Activated CD4-positive, alpha-beta T cell treated with anti-CD3 and anti-CD28 coated beads, Interleukin-2, amount 50 U/mL, for 1 hour (primary cell): ENCODE measurements at regions not wholly inside any gene's neighbourhood (a gene's known extent, or its start where the extent isn't known, plus 50 kb on each side); places are given as distances from the start of the nearest gene placed in this dataset.

Source experiments
- DNase-seq: peaks from one replicate; pipeline ENCODE4 v3.0.0-alpha.2; 2020

GRCh38 chr1:57983441-57983840, 559.6 kb upstream of the DAB1 start:
- no peak for DNase-seq

GRCh38 chr1:57982852-57983251, 559.0 kb upstream of the DAB1 start:
- no peak for DNase-seq

GRCh38 chr1:57976216-57976615, 552.4 kb upstream of the DAB1 start:
- no peak for DNase-seq

- DNase-seq = no peak
Observed at GRCh38 chr1:57968321-57968720, 544.5 kb upstream of the DAB1 start.

- no peak for DNase-seq
Observed at GRCh38 chr1:57966751-57967406, 543.0 kb upstream of the DAB1 start.

GRCh38 chr1:57966340-57966739, 542.5 kb upstream of the DAB1 start:
- no peak for DNase-seq

GRCh38 chr1:57963581-57963980, 539.7 kb upstream of the DAB1 start:
- DNase-seq = no peak

GRCh38 chr1:57959531-57960241, 535.8 kb upstream of the DAB1 start:
- no peak for DNase-seq

- DNase-seq = no peak
Observed at GRCh38 chr1:57957576-57957975, 533.7 kb upstream of the DAB1 start.

GRCh38 chr1:57951390-57951789, 527.5 kb upstream of the DAB1 start:
- no peak for DNase-seq

GRCh38 chr1:57949168-57949567, 525.3 kb upstream of the DAB1 start:
- no peak for DNase-seq

- DNase-seq = no peak
Observed at GRCh38 chr1:57947471-57947870, 523.6 kb upstream of the DAB1 start.

- no peak for DNase-seq
Observed at GRCh38 chr1:57945045-57945444, 521.2 kb upstream of the DAB1 start.

GRCh38 chr1:57943365-57943764, 519.5 kb upstream of the DAB1 start:
- DNase-seq = no peak

- DNase-seq = no peak
Observed at GRCh38 chr1:57934745-57935144, 510.9 kb upstream of the DAB1 start.

GRCh38 chr1:57927003-57927402, 503.1 kb upstream of the DAB1 start:
- DNase-seq = no peak

- DNase-seq = no peak
Observed at GRCh38 chr1:57926025-57926552, 502.2 kb upstream of the DAB1 start.

GRCh38 chr1:57925226-57925625, 501.4 kb upstream of the DAB1 start:
- no peak for DNase-seq

GRCh38 chr1:57922130-57922529, 498.3 kb upstream of the DAB1 start:
- no peak for DNase-seq

GRCh38 chr1:57916041-57916440, 492.2 kb upstream of the DAB1 start:
- no peak for DNase-seq

- DNase-seq = no peak
Observed at GRCh38 chr1:57911427-57911826, 487.6 kb upstream of the DAB1 start.

GRCh38 chr1:57910782-57911181, 486.9 kb upstream of the DAB1 start:
- DNase-seq = no peak

GRCh38 chr1:57910305-57910704, 486.4 kb upstream of the DAB1 start:
- no peak for DNase-seq

GRCh38 chr1:57908147-57908890, 484.5 kb upstream of the DAB1 start:
- DNase-seq = no peak
